ENCODE measurements at regions not wholly inside any gene's neighbourhood (a gene's known extent, or its start where the extent isn't known, plus 50 kb on each side); places are given as distances from the start of the nearest gene placed in this dataset.

- peak; percentile 46 for TF ChIP-seq CTCF (conservative IDR thresholded peaks at IDR 0.05; ENCODE audit: control insufficient read depth, insufficient read depth, low read depth, low read length)
- H3K4me3 ChIP-seq (ENCODE audit: control insufficient read depth, low read depth, low read length): no peak overlapping the region
- DNase-seq (ENCODE audit: low read depth): peak; percentile 29
These were observed 367.5 kb downstream of the DAD1 start for GRCh38 chr14:22221508-22221907.

GRCh38 chr14:22220427-22220826 lies 368.6 kb downstream of the DAD1 start:
- no peak overlapping the region for H3K4me3 ChIP-seq (ENCODE audit: control insufficient read depth, low read depth, low read length)
- no peak for DNase-seq (ENCODE audit: low read depth)
- TF ChIP-seq CTCF (conservative IDR thresholded peaks at IDR 0.05; ENCODE audit: control insufficient read depth, insufficient read depth, low read depth, low read length): peak; percentile 5

GRCh38 chr14:22218728-22219127 lies 370.3 kb downstream of the DAD1 start:
- TF ChIP-seq CTCF (conservative IDR thresholded peaks at IDR 0.05; ENCODE audit: control insufficient read depth, insufficient read depth, low read depth, low read length): no peak
- no peak overlapping the region for H3K4me3 ChIP-seq (ENCODE audit: control insufficient read depth, low read depth, low read length)
- no peak for DNase-seq (ENCODE audit: low read depth)

- no peak for TF ChIP-seq CTCF (conservative IDR thresholded peaks at IDR 0.05; ENCODE audit: control insufficient read depth, insufficient read depth, low read depth, low read length)
- no peak overlapping the region for H3K4me3 ChIP-seq (ENCODE audit: control insufficient read depth, low read depth, low read length)
- no peak for DNase-seq (ENCODE audit: low read depth)
These were observed 375.9 kb downstream of the DAD1 start for GRCh38 chr14:22213120-22213519.

GRCh38 chr14:22210906-22211305 lies 378.1 kb downstream of the DAD1 start:
- no peak for TF ChIP-seq CTCF (conservative IDR thresholded peaks at IDR 0.05; ENCODE audit: control insufficient read depth, insufficient read depth, low read depth, low read length)
- H3K4me3 ChIP-seq (ENCODE audit: control insufficient read depth, low read depth, low read length): no peak overlapping the region
- no peak for DNase-seq (ENCODE audit: low read depth)

GRCh38 chr14:22210026-22210425 lies 379.0 kb downstream of the DAD1 start:
- H3K4me3 ChIP-seq (ENCODE audit: control insufficient read depth, low read depth, low read length): no peak overlapping the region
- no peak for TF ChIP-seq CTCF (conservative IDR thresholded peaks at IDR 0.05; ENCODE audit: control insufficient read depth, insufficient read depth, low read depth, low read length)
- no peak for DNase-seq (ENCODE audit: low read depth)

GRCh38 chr14:22203036-22203435 lies 386.0 kb downstream of the DAD1 start:
- no peak for DNase-seq (ENCODE audit: low read depth)
- H3K4me3 ChIP-seq (ENCODE audit: control insufficient read depth, low read depth, low read length): no peak overlapping the region
- TF ChIP-seq CTCF (conservative IDR thresholded peaks at IDR 0.05; ENCODE audit: control insufficient read depth, insufficient read depth, low read depth, low read length): no peak
